IMR-90 (cell line): ENCODE measurements at regions not wholly inside any gene's neighbourhood (a gene's known extent, or its start where the extent isn't known, plus 50 kb on each side); places are given as distances from the start of the nearest gene placed in this dataset.

Experiments used
- ATAC-seq: fragments of 200-7000 bp; cut with Tn5 transposase; 2 replicates; pipeline ENCODE4 v1.9.1; 2020; ENCODE audit warnings: low read depth, mild to moderate bottlenecking, moderate library complexity
- BruUV-seq: library from RNA; stranded (reverse); fragments of 400-500 nt; replicated peaks from 2 replicates; lab custom pipeline; 2021; lab: Mats Ljungman, UMichigan
- CTCF ChIA-PET: fragments of 300-600 bp; formaldehyde crosslinking; extraction: SDS; loops from one replicate; lab custom pipeline; 2021; ENCODE audit warnings: antibody characterized with exemption; lab: Yijun Ruan, JAX
- POLR2A ChIA-PET: fragments of 300-600 bp; sonication (Branson Sonifier 250); formaldehyde crosslinking; loops from one replicate; lab custom pipeline; 2022; ENCODE audit warnings: antibody characterized with exemption; ENCODE audit not compliant: unreplicated experiment; lab: Charles Lee
- DNase-seq: peaks from one replicate; pipeline ENCODE4 v3.0.0; 2013
- H2AFZ ChIP-seq: replicated peaks from 2 replicates; pipeline ENCODE3; 2013; ENCODE audit warnings: low read length, mild to moderate bottlenecking; ENCODE audit not compliant: poor library complexity
- H2AK5ac ChIP-seq: 2 replicates; pipeline ENCODE4 v1.6.1; 2013; ENCODE audit warnings: low read depth, low read length, inconsistent platforms
- H2AK9ac ChIP-seq: replicated peaks from 2 replicates; pipeline ENCODE3; 2013; ENCODE audit warnings: mild to moderate bottlenecking, low read depth, low read length, moderate library complexity; ENCODE audit not compliant: poor library complexity
- H2BK120ac ChIP-seq: 2 replicates; pipeline ENCODE4 v1.6.1; 2013; ENCODE audit warnings: low read depth, low read length, inconsistent platforms
- H2BK15ac ChIP-seq: 3 replicates; pipeline ENCODE4 v1.6.1; 2013; ENCODE audit warnings: low read depth, low read length, inconsistent platforms
- H2BK20ac ChIP-seq: 2 replicates; pipeline ENCODE4 v1.6.1; 2013; ENCODE audit warnings: low read depth, mild to moderate bottlenecking, inconsistent platforms, low read length, moderate library complexity
- H2BK5ac ChIP-seq: 2 replicates; pipeline ENCODE4 v1.6.1; 2013; ENCODE audit warnings: mild to moderate bottlenecking, low read depth, low read length, inconsistent platforms; ENCODE audit not compliant: poor library complexity, severe bottlenecking
- H3K14ac ChIP-seq: replicated peaks from 2 replicates; pipeline ENCODE4 v1.6.1; 2013; ENCODE audit warnings: low read depth, low read length, inconsistent platforms
- H3K18ac ChIP-seq: 2 replicates; pipeline ENCODE4 v1.6.1; 2013; ENCODE audit warnings: low read depth, low read length, control low read depth
- H3K23ac ChIP-seq: 2 replicates; pipeline ENCODE4 v1.6.1; 2013; ENCODE audit warnings: low read depth, low read length, inconsistent platforms
- H3K27ac ChIP-seq: 2 replicates; pipeline ENCODE4 v1.5.1; 2013; ENCODE audit warnings: mild to moderate bottlenecking, control low read depth, low read length; ENCODE audit not compliant: insufficient read depth
- H3K27me3 ChIP-seq: 2 replicates; pipeline ENCODE4 v1.6.1; 2013; ENCODE audit warnings: low read length; ENCODE audit not compliant: control insufficient read depth, insufficient read depth
- H3K36me3 ChIP-seq: 2 replicates; pipeline ENCODE4 v1.6.1; 2013; ENCODE audit warnings: low read length, mixed read lengths; ENCODE audit not compliant: control insufficient read depth, insufficient read depth
- H3K4ac ChIP-seq: 2 replicates; pipeline ENCODE4 v1.6.1; 2013; ENCODE audit warnings: low read depth, low read length, inconsistent platforms
- H3K4me1 ChIP-seq: 2 replicates; pipeline ENCODE4 v1.6.1; 2013; ENCODE audit warnings: low read length, mixed read lengths; ENCODE audit not compliant: control insufficient read depth, insufficient read depth
- H3K4me2 ChIP-seq: 2 replicates; pipeline ENCODE4 v1.6.1; 2013; ENCODE audit warnings: low read depth, mild to moderate bottlenecking, control low read depth, low read length, moderate library complexity
- H3K4me3 ChIP-seq: 2 replicates; pipeline ENCODE4 v1.5.1; 2013; ENCODE audit warnings: low read depth, mild to moderate bottlenecking, control low read depth, low read length, moderate library complexity; ENCODE audit not compliant: insufficient read depth
- H3K56ac ChIP-seq: 2 replicates; pipeline ENCODE4 v1.6.1; 2013; ENCODE audit warnings: low read length, inconsistent platforms; ENCODE audit not compliant: insufficient read depth; ENCODE audit errors: extremely low read depth
- H3K79me1 ChIP-seq, 2 experiments: 2 replicates each; pipeline ENCODE4 v1.6.1; 2013; ENCODE audit warnings: low read length in 2 of 2, inconsistent platforms in 1 of 2, low read depth in 1 of 2
- H3K9ac ChIP-seq: 2 replicates; pipeline ENCODE4 v1.6.1; 2013; ENCODE audit warnings: low read depth, low read length, control low read depth
- H3K9me1 ChIP-seq: 2 replicates; pipeline ENCODE4 v1.6.1; 2013; ENCODE audit warnings: low read length, inconsistent platforms; ENCODE audit not compliant: insufficient read depth
- H3K9me3 ChIP-seq: 2 replicates; pipeline ENCODE4 v1.6.1; 2013; ENCODE audit warnings: low read length; ENCODE audit not compliant: control insufficient read depth, insufficient read depth
- H4K20me1 ChIP-seq: 2 replicates; pipeline ENCODE4 v1.6.1; 2013; ENCODE audit warnings: low read length, inconsistent platforms; ENCODE audit not compliant: insufficient read depth
- H4K5ac ChIP-seq: 2 replicates; pipeline ENCODE4 v1.6.1; 2013; ENCODE audit warnings: mild to moderate bottlenecking, low read depth, low read length, control low read depth
- H4K8ac ChIP-seq, 2 experiments: 2 replicates each; pipeline ENCODE4 v1.6.1; 2013; ENCODE audit warnings: low read depth in 2 of 2, low read length in 2 of 2, control low read depth in 1 of 2, inconsistent platforms in 1 of 2
- H4K91ac ChIP-seq: 2 replicates; pipeline ENCODE4 v1.6.1; 2013; ENCODE audit warnings: low read depth, low read length, inconsistent platforms; ENCODE audit not compliant: insufficient read depth
- CEBPB ChIP-seq: IDR thresholded peaks from 2 replicates; pipeline ENCODE4 v1.6.1; 2012; ENCODE audit warnings: low read depth, low read length, improper control_type of control experiment
- CHD1 ChIP-seq: IDR thresholded peaks from 2 replicates; pipeline ENCODE4 v1.6.1; 2012; ENCODE audit warnings: low read depth, low read length, improper control_type of control experiment
- MAFK ChIP-seq: IDR thresholded peaks from 2 replicates; pipeline ENCODE4 v1.6.1; 2012; ENCODE audit warnings: low read depth, low read length, improper control_type of control experiment
- MXI1 ChIP-seq: IDR thresholded peaks from 2 replicates; pipeline ENCODE4 v1.6.1; 2012; ENCODE audit warnings: low read depth, mild to moderate bottlenecking, low read length, moderate library complexity, borderline replicate concordance
- POLR2A ChIP-seq: IDR thresholded peaks from 2 replicates; pipeline ENCODE4 v1.6.1; 2012; ENCODE audit warnings: mild to moderate bottlenecking, low read depth, low read length
- RFX5 ChIP-seq: IDR thresholded peaks from 2 replicates; pipeline ENCODE4 v1.8.0; 2012; ENCODE audit warnings: low read depth, mild to moderate bottlenecking, low read length, moderate library complexity
- WGBS, 2 experiments: methylation state at CpG; one replicate each; pipeline versions ENCODE4 v1.1.5 to v1.1.7; 2013; ENCODE audit warnings: missing lambda C conversion rate in 2 of 2; ENCODE audit not compliant: insufficient read length in 1 of 2; ENCODE audit errors: extremely low coverage in 2 of 2; 5-methylcytosine and 5-hydroxymethylcytosine counted together
- dilution Hi-C: fragments of 300-500 bp; cut with HindIII; formaldehyde crosslinking; loops from one replicate; pipeline ENCODE4 v1.14.3; 2018; ENCODE audit warnings: low sequenced_read_pairs; ENCODE audit not compliant: unreplicated experiment
- in situ Hi-C: fragments of 300-500 bp; cut with MboI; formaldehyde crosslinking; loops from 3 replicates; pipeline ENCODE4 v1.14.3; 2019; ENCODE audit warnings: low sequenced_read_pairs, inconsistent platforms, mixed read lengths
- intact Hi-C: fragments of 100-400 bp; cut with micrococcal nuclease; formaldehyde crosslinking; loops from 2 replicates; pipeline ENCODE4 v1.10.0; 2022
- TF ChIP-seq, protein P1 (sequence below): conservative IDR thresholded peaks from 2 replicates; pipeline ENCODE4 v1.5.1; 2012; ENCODE audit warnings: mild to moderate bottlenecking, low read depth, low read length, improper control_type of control experiment
- TF ChIP-seq, protein P2 (sequence below): fragments of 150-350 bp; IDR thresholded peaks from 2 replicates; pipeline ENCODE4 v1.6.1; 2017; ENCODE audit warnings: mild to moderate bottlenecking, antibody characterized with exemption, low read length, low read depth

DNA sequence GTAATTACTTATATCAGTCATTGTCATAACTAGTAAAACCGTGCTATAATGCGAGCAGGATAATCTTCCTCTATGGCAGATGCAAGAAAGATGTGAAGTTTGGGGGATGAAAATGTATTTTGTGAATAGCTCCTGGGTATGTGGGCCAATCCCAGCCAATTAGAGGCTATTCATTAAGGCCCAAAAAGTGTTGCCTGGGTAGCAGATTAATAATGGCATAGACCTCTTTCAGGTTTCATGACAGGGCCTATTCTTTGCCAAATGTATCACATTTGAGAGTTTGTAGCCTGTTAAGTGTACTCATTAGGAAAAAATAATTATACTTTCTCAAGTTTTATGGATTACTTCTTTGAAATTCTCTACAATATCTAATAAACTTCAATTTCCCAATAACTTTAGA is 199.2 kb upstream of the POU3F2 start:
- peaks cover 5% of the 10 kb centered on the region for H3K9me3 ChIP-seq
- CTCF ChIA-PET, result no interaction called here
- no peaks in the 10 kb centered on the region for H3K9me1 ChIP-seq
- H4K91ac ChIP-seq, result no peak overlapping the region
- no peaks in the 10 kb centered on the region for H3K27me3 ChIP-seq
- no peak overlapping the region for H3K23ac ChIP-seq
- H2BK120ac ChIP-seq, result no peak overlapping the region
- H2AFZ ChIP-seq, result no peak overlapping the region
- no peak overlapping the region for H3K56ac ChIP-seq
- in situ Hi-C loops (no loop called here), dilution Hi-C loops (no loop called here), intact Hi-C loops (no loop called here)
- no peaks in the 10 kb centered on the region for H3K4me1 ChIP-seq
- H3K4me3 ChIP-seq, result no peak overlapping the region
- no peak overlapping the region for H3K4ac ChIP-seq
- H3K9ac ChIP-seq, result no peak overlapping the region
- H2BK20ac ChIP-seq, result no peak overlapping the region
- no peak overlapping the region for H2AK9ac ChIP-seq
- ATAC-seq, result no peak
- H3K79me1 ChIP-seq, result no peaks in the 10 kb centered on the region
- H4K5ac ChIP-seq, result no peak overlapping the region
- H3K14ac ChIP-seq, result no peak overlapping the region
- no peak overlapping the region for H2AK5ac ChIP-seq
- no peak overlapping the region for H2BK15ac ChIP-seq
- BruUV-seq, result no TSS peak
- TF ChIP-seq CEBPB (no peak), MAFK (no peak), CHD1 (no peak), POLR2A (no peak), RFX5 (no peak), MXI1 (no peak)
- TF ChIP-seq, protein P1, sequence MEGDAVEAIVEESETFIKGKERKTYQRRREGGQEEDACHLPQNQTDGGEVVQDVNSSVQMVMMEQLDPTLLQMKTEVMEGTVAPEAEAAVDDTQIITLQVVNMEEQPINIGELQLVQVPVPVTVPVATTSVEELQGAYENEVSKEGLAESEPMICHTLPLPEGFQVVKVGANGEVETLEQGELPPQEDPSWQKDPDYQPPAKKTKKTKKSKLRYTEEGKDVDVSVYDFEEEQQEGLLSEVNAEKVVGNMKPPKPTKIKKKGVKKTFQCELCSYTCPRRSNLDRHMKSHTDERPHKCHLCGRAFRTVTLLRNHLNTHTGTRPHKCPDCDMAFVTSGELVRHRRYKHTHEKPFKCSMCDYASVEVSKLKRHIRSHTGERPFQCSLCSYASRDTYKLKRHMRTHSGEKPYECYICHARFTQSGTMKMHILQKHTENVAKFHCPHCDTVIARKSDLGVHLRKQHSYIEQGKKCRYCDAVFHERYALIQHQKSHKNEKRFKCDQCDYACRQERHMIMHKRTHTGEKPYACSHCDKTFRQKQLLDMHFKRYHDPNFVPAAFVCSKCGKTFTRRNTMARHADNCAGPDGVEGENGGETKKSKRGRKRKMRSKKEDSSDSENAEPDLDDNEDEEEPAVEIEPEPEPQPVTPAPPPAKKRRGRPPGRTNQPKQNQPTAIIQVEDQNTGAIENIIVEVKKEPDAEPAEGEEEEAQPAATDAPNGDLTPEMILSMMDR, result no peak
- TF ChIP-seq, protein P2, sequence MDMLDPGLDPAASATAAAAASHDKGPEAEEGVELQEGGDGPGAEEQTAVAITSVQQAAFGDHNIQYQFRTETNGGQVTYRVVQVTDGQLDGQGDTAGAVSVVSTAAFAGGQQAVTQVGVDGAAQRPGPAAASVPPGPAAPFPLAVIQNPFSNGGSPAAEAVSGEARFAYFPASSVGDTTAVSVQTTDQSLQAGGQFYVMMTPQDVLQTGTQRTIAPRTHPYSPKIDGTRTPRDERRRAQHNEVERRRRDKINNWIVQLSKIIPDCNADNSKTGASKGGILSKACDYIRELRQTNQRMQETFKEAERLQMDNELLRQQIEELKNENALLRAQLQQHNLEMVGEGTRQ, result no peak
- no peak overlapping the region for H3K4me2 ChIP-seq
- POLR2A ChIA-PET, result no interaction called here
- H3K36me3 ChIP-seq, result no peaks in the 10 kb centered on the region
- H4K20me1 ChIP-seq, result no peaks in the 10 kb centered on the region
- H3K27ac ChIP-seq, result no peak overlapping the region
- no peak overlapping the region for H2BK5ac ChIP-seq
- no CpG with 5 or more reads among the region's 2 CpGs for WGBS, 2 experiments
- H4K8ac ChIP-seq, result no peak overlapping the region
- H3K18ac ChIP-seq, result no peak overlapping the region
- no peak for DNase-seq
